CD14-positive monocyte (primary cell): ENCODE measurements at regions not wholly inside any gene's neighbourhood (a gene's known extent, or its start where the extent isn't known, plus 50 kb on each side); places are given as distances from the start of the nearest gene placed in this dataset.

Source experiments
- DNase-seq, 3 donors: peaks; one replicate each; pipeline ENCODE4 v3.0.0-alpha.2; 2011 to 2022
- H2AFZ ChIP-seq: 2 replicates; pipeline ENCODE4 v1.6.0; 2012; ENCODE audit warnings: mild to moderate bottlenecking, low read depth, low read length, inconsistent platforms; ENCODE audit not compliant: insufficient read depth, poor library complexity, severe bottlenecking
- H3K27ac ChIP-seq, 2 donors: 1 replicate in 1 of 2; 2 replicates in 1 of 2; pipeline ENCODE4 v1.5.1; 2012 to 2013; ENCODE audit warnings: low read length in 2 of 2, control low read depth in 1 of 2, inconsistent platforms in 1 of 2, low read depth in 1 of 2, mild to moderate bottlenecking in 1 of 2
- H3K27me3 ChIP-seq, 2 donors: one replicate each; pipeline versions ENCODE4 v1.6.0 to v1.6.1; 2011 to 2013; ENCODE audit warnings: low read length in 2 of 2; ENCODE audit not compliant: control insufficient read depth in 2 of 2, insufficient read depth in 2 of 2
- H3K36me3 ChIP-seq, 2 donors: replicated peaks in 1 of 2; 1 replicate in 1 of 2; 2 replicates in 1 of 2; pipeline versions ENCODE4 v1.5.1 to v1.6.1; 2012 to 2013; ENCODE audit warnings: low read length in 2 of 2, control low read depth in 1 of 2, inconsistent platforms in 1 of 2, mild to moderate bottlenecking in 1 of 2; ENCODE audit not compliant: insufficient read depth in 2 of 2, control insufficient read depth in 1 of 2
- H3K4me1 ChIP-seq, 2 donors: 1 replicate in 1 of 2; 2 replicates in 1 of 2; pipeline versions ENCODE4 v1.5.1 to v1.6.1; 2012 to 2013; ENCODE audit warnings: low read length in 2 of 2, control low read depth in 1 of 2, inconsistent platforms in 1 of 2, mild to moderate bottlenecking in 1 of 2, moderate library complexity in 1 of 2; ENCODE audit not compliant: insufficient read depth in 2 of 2, control insufficient read depth in 1 of 2
- H3K4me2 ChIP-seq: replicated peaks from 2 replicates; pipeline ENCODE3; 2012; ENCODE audit warnings: low read length, moderate library complexity, mild to moderate bottlenecking; ENCODE audit not compliant: poor library complexity, severe bottlenecking; ENCODE audit errors: extremely low read depth
- H3K4me3 ChIP-seq, 3 experiments: fragments of 200-600 bp in 1 of 3; sonication (generic) in 1 of 3; replicated peaks in 1 of 3; 1 replicate in 2 of 3; 2 replicates in 1 of 3; pipeline ENCODE4 v1.5.1; 2011 to 2013; ENCODE audit warnings: low read length in 3 of 3, mild to moderate bottlenecking in 3 of 3, control low read depth in 2 of 3, low read depth in 2 of 3, inconsistent platforms in 1 of 3, moderate library complexity in 1 of 3
- H3K79me2 ChIP-seq: 2 replicates; pipeline ENCODE4 v1.6.0; 2012; ENCODE audit warnings: mild to moderate bottlenecking, control low read depth, inconsistent platforms, low read length, moderate library complexity; ENCODE audit not compliant: insufficient read depth
- H3K9ac ChIP-seq: 2 replicates; pipeline ENCODE4 v1.6.0; 2017; ENCODE audit warnings: low read length, mild to moderate bottlenecking; ENCODE audit not compliant: insufficient read depth, poor library complexity, severe bottlenecking
- H3K9me3 ChIP-seq, 2 donors: replicated peaks in 1 of 2; 1 replicate in 1 of 2; 2 replicates in 1 of 2; pipeline versions ENCODE4 v1.5.1 to v1.6.1; 2012 to 2013; ENCODE audit warnings: low read length in 2 of 2, control low read depth in 1 of 2; ENCODE audit not compliant: control insufficient read depth in 1 of 2, insufficient read depth in 1 of 2
- H4K20me1 ChIP-seq: 2 replicates; pipeline ENCODE4 v1.6.0; 2012; ENCODE audit warnings: mild to moderate bottlenecking, low read length, control low read depth, moderate library complexity; ENCODE audit not compliant: insufficient read depth
- H3K27ac Mint-ChIP-seq, 7 donors: one replicate each; pipeline ENCODE4 v1.8.0; 2020; ENCODE audit warnings: mild to moderate bottlenecking in 7 of 7, mixed read lengths in 7 of 7, moderate library complexity in 6 of 7, inconsistent platforms in 2 of 7
- H3K27me3 Mint-ChIP-seq, 3 donors: one replicate each; pipeline ENCODE4 v1.8.0; 2021 to 2022; ENCODE audit warnings: low read depth in 3 of 3, mild to moderate bottlenecking in 3 of 3, mixed read lengths in 3 of 3, moderate library complexity in 3 of 3, inconsistent platforms in 1 of 3
- H3K36me3 Mint-ChIP-seq, 2 donors: one replicate each; pipeline ENCODE4 v1.8.0; 2020; ENCODE audit warnings: mixed read lengths in 2 of 2, inconsistent platforms in 1 of 2, mild to moderate bottlenecking in 1 of 2
- H3K4me1 Mint-ChIP-seq: one replicate; pipeline ENCODE4 v1.8.0; 2020; ENCODE audit warnings: mild to moderate bottlenecking, mixed read lengths
- H3K4me3 Mint-ChIP-seq, 2 donors: one replicate each; pipeline ENCODE4 v1.8.0; 2020; ENCODE audit warnings: mild to moderate bottlenecking in 2 of 2, mixed read lengths in 2 of 2, moderate library complexity in 1 of 2
- H3K9me3 Mint-ChIP-seq, 7 donors: one replicate each; pipeline ENCODE4 v1.8.0; 2020 to 2022; ENCODE audit warnings: mixed read lengths in 7 of 7, mild to moderate bottlenecking in 6 of 7, moderate library complexity in 6 of 7, inconsistent platforms in 2 of 7
- CTCF ChIP-seq: fragments of 200-600 bp; IDR thresholded peaks from one replicate; pipeline ENCODE4 v1.8.0; 2022; ENCODE audit warnings: antibody characterized with exemption, mild to moderate bottlenecking
- WGBS: methylation state at CpG from one replicate; pipeline ENCODE4 v1.1.5; 2013; ENCODE audit warnings: missing lambda C conversion rate; ENCODE audit not compliant: insufficient coverage; 5-methylcytosine and 5-hydroxymethylcytosine counted together
- intact Hi-C, 2 donors: fragments of 100-400 bp; cut with micrococcal nuclease; formaldehyde crosslinking; loops; one replicate each; pipeline versions ENCODE4 v1.15.0 to v1.15.1; 2023

DNA sequence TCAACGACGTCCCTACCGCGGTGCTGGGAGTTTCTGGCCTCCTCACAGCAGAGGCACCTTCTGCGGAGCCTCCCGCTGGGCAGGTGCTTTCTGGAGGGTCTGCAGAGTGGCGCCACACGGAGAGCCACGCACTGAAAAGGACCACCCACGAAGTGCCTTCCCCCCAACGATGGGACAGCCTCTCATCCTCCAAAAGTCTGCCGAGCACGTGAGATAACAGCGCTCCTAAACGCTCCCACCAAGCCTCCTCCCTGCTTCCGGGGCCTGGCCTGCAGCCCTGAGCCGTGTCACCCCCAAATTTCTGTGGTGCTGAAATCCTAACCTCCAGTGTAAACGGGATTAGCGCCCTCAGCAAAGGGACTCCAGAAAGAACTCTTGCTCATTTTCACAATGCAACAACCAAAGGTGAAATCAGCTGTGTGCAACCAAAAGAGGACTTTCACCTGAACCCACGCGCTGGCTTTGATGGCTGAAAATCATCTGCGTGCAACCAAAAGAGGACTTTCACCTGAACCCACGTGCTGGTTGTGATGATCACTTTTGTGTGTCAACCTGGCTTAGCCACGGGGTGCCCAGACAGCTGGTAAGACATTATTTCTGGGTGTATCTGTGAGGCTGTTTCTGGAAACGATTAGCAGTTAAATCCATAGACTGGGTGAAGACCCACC is 924.6 kb downstream of the BRD1 start:
- Histone ChIP-seq H3K9ac (no peak overlapping the region), H3K4me2 (no peak overlapping the region), H3K79me2 (no peaks in the 10 kb centered on the region), H3K27me3 (no peaks in the 10 kb centered on the region), H2AFZ (no peak overlapping the region), H3K9me3 (no peaks in the 10 kb centered on the region), H3K36me3 (no peaks in the 10 kb centered on the region), H3K4me1 (no peaks in the 10 kb centered on the region), H3K27ac (no peak overlapping the region), H3K4me3 (no peak overlapping the region), H4K20me1 (no peaks in the 10 kb centered on the region)
- DNase-seq, result no peak
- no peak for TF ChIP-seq CTCF
- 84% methylated on average over 11 of the region's 25 CpGs for WGBS
- Mint-ChIP-seq H3K36me3 (no peaks in the 10 kb centered on the region), H3K9me3 (no peaks in the 10 kb centered on the region), H3K4me1 (no peaks in the 10 kb centered on the region), H3K4me3 (no peak overlapping the region), H3K27ac (no peak overlapping the region), H3K27me3 (peaks cover 3 to 5% (median 4%) of the 10 kb centered on the region in 3 donors)
- intact Hi-C loops, result no loop called here

GRCh38 chr22:48902001-48902869 is 925.4 kb downstream of the BRD1 start:
- Histone ChIP-seq H3K4me1 (no peaks in the 10 kb centered on the region), H3K36me3 (no peaks in the 10 kb centered on the region), H3K4me2 (no peak overlapping the region), H3K9me3 (no peaks in the 10 kb centered on the region), H2AFZ (no peak overlapping the region), H4K20me1 (no peaks in the 10 kb centered on the region), H3K27me3 (no peaks in the 10 kb centered on the region), H3K4me3 (no peak overlapping the region), H3K9ac (no peak overlapping the region), H3K27ac (no peak overlapping the region), H3K79me2 (no peaks in the 10 kb centered on the region)
- Mint-ChIP-seq H3K27me3 (peaks cover 0 to 7% (median 5%) of the 10 kb centered on the region in 3 donors), H3K4me3 (no peak overlapping the region), H3K27ac (no peak overlapping the region), H3K9me3 (no peaks in the 10 kb centered on the region), H3K36me3 (no peaks in the 10 kb centered on the region), H3K4me1 (no peaks in the 10 kb centered on the region)
- no peak for DNase-seq
- TF ChIP-seq CTCF, result no peak
- intact Hi-C loops, result no loop called here
- WGBS, result 86% methylated on average over 28 of the region's 37 CpGs
